Hematopoietic multipotent progenitor cell treated with erythropoietin and hydrocortisone succinate and interleukin-3 and kit ligand, for 6 days (in vitro differentiated cells): ENCODE measurements at regions not wholly inside any gene's neighbourhood (a gene's known extent, or its start where the extent isn't known, plus 50 kb on each side); places are given as distances from the start of the nearest gene placed in this dataset.

ENCODE experiments used
- DNase-seq: peaks from one replicate; pipeline ENCODE4 v3.0.0-alpha.2; 2015

GRCh38 chr14:94922595-94923239, 152.8 kb upstream of the GSC start:
- DNase-seq = no peak

GRCh38 chr14:94921882-94922585, 152.1 kb upstream of the GSC start:
- no peak for DNase-seq

DNA sequence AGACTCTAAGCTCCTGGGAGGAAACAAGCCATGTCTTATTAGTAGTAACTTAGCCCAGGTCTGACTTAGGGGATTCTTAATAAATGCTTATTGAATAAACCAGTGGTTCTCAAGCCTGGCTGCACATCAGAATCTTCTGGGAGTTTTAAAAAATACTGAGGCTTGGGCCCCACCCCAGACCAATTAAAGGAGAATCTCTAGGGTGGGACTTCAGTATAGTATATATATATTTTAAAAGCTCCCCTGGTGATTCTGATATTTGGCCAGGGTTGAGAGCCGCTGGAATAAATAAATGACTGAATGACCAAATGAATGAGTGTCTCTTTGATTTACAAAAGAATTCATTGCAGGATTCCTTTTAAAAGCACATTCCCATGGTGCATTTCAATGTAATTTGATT, 151.5 kb upstream of the GSC start:
- no peak for DNase-seq

DNA sequence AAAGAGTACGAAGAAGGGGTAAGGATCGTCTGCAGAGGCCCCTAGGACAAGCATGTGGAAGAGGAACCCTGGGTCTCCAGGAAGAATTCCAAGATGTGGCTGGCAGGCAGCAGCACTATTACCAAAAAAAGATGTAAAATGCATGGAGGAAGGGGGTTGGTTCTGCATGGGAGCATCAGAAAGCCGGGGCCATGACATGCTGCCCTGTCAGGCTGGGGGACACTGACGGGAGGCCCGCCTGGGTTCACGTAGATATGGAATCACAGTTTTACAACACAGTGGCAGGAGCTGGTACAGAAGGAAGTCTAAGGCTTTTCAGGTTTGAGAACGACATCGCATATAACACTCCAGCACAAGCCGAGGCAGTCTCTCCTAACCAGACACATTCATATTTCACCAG, 150.0 kb upstream of the GSC start:
- DNase-seq = no peak

- DNase-seq = no peak
Measured at GRCh38 chr14:94918896-94919295, 149.0 kb upstream of the GSC start.

GRCh38 chr14:94917041-94917600, 147.2 kb upstream of the GSC start:
- DNase-seq = no peak

- no peak for DNase-seq
Measured at GRCh38 chr14:94914191-94914590, 144.3 kb upstream of the GSC start.

- DNase-seq = no peak
Measured at GRCh38 chr14:94907626-94908261, 137.8 kb upstream of the GSC start.

GRCh38 chr14:94906991-94907587, 137.2 kb upstream of the GSC start:
- DNase-seq = no peak

- DNase-seq = no peak
Measured at GRCh38 chr14:94906577-94906976, 136.7 kb upstream of the GSC start.

GRCh38 chr14:94904636-94905035, 134.7 kb upstream of the GSC start:
- DNase-seq = no peak

GRCh38 chr14:94903883-94904282, 134.0 kb upstream of the GSC start:
- DNase-seq = no peak

GRCh38 chr14:94903338-94903737, 133.4 kb upstream of the GSC start:
- DNase-seq = no peak

GRCh38 chr14:94897561-94897960, 127.6 kb upstream of the GSC start:
- DNase-seq = no peak

DNA sequence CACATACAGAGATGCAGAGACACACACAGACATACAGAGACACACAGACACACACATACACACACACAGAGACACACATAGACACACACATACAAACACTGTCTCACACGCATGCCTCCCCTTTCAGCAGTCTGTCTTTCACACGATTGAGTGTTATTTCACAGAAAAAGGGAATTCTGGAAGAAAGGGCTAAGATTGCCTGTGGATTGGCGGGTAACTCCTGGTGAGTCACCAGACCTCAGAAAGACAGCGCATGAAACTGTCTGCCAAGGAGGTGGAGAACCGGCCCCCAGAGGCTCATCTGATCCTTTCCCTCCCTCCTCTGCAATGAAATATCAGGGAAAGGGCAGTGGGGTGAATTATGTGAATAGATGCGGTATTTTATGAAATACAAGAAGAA, 127.2 kb upstream of the GSC start:
- no peak for DNase-seq

GRCh38 chr14:94893411-94894160, 123.7 kb upstream of the GSC start:
- no peak for DNase-seq

GRCh38 chr14:94890785-94891184, 120.9 kb upstream of the GSC start:
- no peak for DNase-seq

DNA sequence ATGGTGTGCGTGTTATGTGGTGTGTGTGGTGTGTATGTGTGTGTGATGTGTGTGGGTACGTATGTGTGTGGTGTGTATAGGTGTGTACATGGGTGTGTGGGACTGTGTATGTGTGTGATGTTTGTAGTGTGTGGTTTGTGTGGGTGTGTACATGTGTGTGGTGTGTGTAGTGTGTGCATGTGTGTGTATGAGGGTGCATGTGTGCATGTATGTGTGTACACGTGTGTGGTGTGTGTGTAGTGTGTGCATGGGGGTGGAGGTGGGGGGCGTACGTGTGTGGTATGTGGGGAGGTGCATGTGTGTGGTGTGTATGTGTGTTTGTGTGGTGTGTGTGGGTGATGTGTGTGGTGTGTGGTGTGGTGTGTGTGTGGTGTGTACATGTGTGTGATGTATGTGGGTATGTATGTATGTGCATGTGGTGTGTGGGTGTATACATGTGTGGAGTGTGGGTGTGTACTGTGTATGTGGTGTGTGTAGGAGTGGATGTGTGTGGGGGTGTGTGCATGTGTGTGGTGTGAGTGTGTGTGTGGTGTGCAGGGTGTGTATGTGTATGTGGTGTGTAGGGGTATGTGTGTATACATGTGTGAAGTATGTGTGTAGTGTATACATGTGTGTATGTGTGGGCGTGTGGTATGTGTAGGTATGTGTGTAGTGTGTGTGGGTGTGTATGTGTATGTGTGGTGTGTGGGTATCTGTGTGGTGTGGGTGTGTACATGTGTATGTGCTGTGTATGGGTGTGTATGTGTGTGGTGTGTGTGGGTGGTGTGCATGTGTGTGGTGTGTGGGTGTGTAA, 119.8 kb upstream of the GSC start:
- DNase-seq = no peak

- DNase-seq = no peak
Measured at GRCh38 chr14:94888121-94888520, 118.2 kb upstream of the GSC start.

DNA sequence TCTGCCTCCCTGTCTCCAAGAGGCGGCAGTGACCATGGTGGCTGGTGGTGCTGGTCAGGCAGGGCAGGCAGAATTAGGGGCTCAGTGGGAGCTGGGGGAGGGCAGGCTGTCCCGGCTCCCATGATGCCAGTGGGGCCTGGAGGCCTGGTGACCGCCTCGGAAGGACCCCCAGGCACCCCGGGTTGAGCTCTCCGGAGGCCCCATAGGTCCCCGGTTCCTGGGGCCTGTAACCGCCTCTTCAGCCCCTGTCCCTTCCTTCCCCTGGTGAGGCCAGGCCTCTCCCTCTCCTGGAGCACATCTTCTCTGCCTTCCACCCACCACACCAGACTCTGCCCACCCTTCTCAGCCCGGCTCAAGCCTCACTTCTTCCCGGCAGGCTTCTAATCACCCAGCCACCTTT, 117.7 kb upstream of the GSC start:
- DNase-seq = no peak

DNA sequence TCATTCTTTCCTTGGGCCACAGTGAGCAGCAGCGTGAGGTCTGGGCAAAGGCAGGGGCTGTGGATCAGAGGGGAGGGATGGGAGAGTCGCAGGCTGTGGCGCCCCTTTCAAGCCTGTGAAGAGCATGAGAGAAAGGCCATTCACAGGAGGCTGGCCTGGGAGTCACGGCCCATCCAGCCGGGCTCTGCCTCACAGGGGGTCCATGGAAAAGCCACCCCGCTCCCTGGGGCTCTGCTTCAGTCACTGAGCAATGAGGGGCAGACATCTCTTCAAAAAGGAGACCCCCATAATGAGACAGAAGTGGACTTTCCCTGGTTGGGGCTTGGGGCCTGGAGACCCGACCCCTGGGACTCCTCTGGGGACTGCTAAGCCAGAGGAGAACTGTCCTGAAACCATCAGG, 117.0 kb upstream of the GSC start:
- no peak for DNase-seq
